Fibroblast of mammary gland (primary cell): ENCODE measurements at regions not wholly inside any gene's neighbourhood (a gene's known extent, or its start where the extent isn't known, plus 50 kb on each side); places are given as distances from the start of the nearest gene placed in this dataset.

Source experiments
- DNase-seq: peaks from one replicate; pipeline ENCODE4 v3.0.0-alpha.2; 2010; ENCODE audit warnings: low read depth
- H3K4me3 ChIP-seq: 2 replicates; pipeline ENCODE4 v1.5.1; 2011; ENCODE audit warnings: low read depth, mild to moderate bottlenecking, low read length, moderate library complexity; ENCODE audit not compliant: control insufficient read depth
- TF ChIP-seq, protein P1 (sequence below): conservative IDR thresholded peaks from 2 replicates; pipeline ENCODE4 v1.5.1; 2011; ENCODE audit warnings: low read depth, low read length, inconsistent platforms; ENCODE audit not compliant: control insufficient read depth, insufficient read depth

DNA sequence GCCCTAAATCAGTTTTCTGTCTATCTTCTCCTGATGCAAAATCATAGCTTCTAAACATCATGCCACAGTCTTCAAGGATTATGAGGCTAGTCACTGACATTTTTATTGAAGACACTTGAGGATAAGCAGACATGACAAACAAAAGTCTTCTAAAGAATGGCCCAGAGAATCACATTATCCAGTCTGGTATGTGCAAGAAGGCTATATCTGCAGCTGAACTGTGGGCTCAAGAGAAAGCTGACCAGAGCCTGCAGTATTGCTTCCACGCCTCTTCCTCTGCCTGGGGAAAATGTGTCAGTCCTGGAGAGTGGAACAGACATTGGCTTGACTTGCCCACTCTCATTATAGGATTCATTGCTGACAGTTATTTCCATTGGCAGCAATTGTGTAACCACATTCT is 553.5 kb downstream of the SPOCK3 start:
- no peak for DNase-seq
- TF ChIP-seq, protein P1, sequence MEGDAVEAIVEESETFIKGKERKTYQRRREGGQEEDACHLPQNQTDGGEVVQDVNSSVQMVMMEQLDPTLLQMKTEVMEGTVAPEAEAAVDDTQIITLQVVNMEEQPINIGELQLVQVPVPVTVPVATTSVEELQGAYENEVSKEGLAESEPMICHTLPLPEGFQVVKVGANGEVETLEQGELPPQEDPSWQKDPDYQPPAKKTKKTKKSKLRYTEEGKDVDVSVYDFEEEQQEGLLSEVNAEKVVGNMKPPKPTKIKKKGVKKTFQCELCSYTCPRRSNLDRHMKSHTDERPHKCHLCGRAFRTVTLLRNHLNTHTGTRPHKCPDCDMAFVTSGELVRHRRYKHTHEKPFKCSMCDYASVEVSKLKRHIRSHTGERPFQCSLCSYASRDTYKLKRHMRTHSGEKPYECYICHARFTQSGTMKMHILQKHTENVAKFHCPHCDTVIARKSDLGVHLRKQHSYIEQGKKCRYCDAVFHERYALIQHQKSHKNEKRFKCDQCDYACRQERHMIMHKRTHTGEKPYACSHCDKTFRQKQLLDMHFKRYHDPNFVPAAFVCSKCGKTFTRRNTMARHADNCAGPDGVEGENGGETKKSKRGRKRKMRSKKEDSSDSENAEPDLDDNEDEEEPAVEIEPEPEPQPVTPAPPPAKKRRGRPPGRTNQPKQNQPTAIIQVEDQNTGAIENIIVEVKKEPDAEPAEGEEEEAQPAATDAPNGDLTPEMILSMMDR, result no peak
- H3K4me3 ChIP-seq, result no peak overlapping the region

DNA sequence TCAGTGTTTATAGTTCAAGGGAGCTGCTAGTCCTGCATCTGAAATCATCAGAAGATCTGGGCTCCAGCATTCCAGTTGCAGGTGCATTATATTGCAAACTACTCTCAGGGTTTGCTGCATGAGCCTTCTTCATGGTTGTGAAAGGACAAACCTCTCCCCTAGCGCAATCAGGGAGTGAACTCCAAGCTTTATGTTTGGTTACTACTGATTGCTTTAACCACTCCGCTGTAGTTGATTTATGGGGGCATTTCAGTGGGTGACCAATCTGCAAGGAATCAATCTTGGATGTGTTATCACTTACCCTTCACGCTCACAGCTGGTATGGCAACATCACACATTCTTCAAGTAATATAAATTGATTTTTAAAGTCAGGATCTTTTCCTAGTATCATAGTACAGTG is 552.1 kb downstream of the SPOCK3 start:
- DNase-seq, result no peak
- TF ChIP-seq, protein P1, result no peak
- no peak overlapping the region for H3K4me3 ChIP-seq
